HG03025 (cell line): ENCODE measurements at regions not wholly inside any gene's neighbourhood (a gene's known extent, or its start where the extent isn't known, plus 50 kb on each side); places are given as distances from the start of the nearest gene placed in this dataset.

Source experiments
- ATAC-seq: cut with Tn5 transposase; IDR thresholded peaks from one replicate; pipeline ENCODE4 v1.9.1; 2021; ENCODE audit warnings: mild to moderate bottlenecking, moderate library complexity; ENCODE audit not compliant: unreplicated experiment, low FRiP score

DNA sequence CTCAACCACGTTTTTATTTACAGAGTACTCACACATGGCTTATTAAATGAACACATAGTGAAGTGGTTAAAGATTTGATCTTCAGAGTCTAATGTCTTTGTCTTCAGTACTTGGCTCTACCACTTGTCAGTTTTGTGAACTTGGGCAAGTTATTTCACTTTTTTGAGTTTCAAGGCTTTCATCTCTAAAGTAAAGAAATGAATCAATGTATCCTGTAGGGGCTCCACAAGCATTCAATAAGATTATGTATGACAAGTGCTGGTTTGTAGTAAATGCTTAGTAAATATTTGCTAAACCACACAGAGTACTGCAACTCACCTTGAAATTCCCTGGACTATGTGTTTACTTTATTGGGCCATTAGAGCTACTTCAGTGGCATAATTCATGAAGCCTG, 446.0 kb upstream of the GOT2 start:
- ATAC-seq = no peak

DNA sequence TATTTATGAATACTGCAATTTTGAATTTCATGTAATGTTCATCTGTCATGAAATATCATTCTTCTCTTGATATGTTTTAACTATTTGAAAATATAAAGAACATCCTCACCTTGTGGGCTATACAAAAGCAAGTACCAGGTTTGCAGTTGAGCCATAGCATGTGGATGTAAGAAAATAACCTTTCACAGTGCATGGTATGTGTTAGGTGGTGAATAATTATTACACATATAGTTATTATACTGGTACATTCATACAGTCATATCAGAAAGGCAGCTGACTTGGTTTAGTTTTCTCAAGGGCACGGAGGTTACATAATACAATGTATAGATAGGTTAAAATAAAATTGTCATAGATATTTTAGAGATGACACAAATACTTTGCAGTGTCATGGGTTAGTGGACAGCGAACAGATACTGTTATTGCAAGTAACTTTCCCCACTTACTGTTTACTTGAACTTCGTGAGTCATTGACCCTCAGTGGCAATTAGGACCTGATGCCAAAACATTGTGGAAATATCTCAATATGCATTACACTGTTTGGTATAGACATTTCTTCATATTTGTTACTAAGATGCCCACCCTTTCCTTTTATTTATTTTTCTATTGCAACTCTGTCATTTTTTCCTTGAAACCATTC, 445.4 kb upstream of the GOT2 start:
- no peak for ATAC-seq

DNA sequence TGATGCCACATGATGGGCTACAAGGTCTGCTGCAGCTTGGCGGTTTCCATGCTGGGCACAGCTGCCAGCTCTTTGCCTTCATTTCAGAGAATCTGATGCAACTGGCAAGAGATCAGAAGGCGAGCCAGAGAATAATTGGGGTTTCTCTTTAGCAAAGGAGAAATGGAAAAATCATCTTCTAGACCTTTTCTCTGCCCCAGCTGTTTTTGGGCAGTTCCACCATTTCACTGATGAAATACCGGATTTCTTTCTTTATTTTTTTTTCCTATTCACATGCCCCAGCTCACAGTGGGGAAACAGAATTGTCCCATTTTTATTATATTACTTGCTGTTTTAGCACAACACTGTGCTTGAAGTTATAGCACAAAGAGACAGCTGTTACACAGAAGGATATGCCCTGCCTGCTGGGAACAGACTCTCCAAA, 439.3 kb upstream of the GOT2 start:
- no peak for ATAC-seq

DNA sequence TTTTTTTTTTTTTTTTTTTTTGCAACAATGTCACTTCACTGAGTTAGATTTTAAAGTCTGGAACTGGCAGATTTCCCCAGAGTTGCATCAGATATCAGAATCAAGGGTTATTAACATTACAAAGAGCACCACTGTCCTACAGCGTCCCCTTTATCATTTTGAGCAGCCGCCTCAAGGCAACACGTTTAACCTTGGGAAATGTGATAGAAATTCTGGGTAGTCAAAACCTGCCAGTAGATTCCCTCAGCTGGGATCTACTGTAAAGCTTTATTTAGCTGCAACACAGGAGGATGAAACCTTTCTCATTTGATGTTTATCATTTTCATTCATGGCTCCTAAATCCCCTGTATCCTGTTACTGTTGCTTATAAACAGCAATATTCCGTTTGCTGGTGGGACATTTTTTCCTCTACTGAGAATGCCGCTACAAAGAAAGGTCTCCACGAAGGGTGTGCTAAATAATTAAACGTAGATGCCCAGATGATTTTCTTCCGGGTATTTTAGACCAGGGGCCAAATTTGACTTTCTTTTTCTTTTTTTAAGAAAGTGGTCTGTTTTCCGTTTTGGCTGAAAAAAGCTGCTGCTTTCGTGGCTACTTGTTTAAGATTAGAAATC, 436.1 kb upstream of the GOT2 start:
- no peak for ATAC-seq

DNA sequence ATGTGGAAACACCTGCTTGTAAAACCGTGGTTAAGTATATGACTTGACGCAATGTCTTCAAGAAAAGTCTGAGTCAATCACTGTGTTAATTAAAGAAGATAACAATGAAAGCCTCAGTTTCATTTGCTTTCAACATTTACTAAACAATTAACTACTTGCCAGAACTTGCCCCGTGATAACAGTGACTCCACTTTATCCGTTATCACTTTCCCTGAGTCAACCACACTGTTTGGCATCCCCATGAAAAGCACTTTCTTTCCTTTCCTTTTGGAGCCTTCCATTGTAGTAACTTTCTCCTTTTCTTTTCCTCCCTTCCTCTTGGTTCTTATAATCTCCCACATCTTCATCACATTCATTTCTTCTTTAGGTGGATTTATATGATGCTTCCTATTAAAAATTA, 435.1 kb upstream of the GOT2 start:
- ATAC-seq = no peak

DNA sequence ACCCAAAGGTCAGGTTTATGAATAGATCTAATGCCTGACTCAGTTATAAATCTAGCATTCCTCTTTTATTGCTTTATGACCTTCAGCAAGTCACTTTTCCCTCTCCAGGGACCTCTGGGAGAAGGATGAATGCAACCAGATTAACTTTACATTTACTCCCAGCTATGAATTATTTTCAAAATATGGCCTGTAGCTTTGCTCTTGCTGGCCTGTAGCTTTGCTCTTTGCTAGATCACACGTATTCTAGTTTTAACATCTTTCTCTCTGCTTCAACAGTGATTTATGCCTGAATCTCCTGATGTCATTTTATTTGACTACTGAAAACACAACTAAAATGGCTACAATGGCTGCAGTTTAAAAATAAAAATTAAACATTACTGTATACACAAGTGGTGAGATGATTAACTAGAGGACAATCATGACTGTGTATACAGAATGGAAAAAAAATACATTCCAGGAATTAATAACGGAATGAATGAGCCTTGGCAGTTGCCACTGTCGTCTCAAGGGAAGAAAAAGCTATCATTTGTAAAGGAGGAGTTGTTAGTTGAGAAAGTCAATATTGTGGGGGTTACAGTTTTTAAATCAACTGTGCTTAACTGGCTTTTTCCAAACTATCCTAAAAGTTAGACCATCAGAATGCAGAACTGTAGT, 434.5 kb upstream of the GOT2 start:
- no peak for ATAC-seq

DNA sequence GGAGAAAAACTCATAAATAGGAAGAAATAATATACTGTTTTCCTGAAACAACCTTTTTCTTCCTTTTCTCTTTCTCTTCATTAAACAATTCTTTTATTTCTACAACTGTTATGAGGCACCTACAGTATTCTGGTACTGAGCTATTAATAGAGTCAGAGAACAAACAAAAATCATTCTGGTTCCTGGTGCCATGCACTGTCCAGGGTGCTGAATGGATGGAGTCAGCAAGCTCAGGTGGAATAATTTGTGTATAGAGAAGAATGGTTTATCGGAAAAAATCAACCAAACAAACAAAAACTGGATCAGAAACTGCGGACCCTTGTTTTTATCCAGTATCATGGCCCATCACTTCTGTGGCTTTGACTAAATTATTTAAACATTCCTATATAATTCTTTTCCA, 430.3 kb upstream of the GOT2 start:
- no peak for ATAC-seq

DNA sequence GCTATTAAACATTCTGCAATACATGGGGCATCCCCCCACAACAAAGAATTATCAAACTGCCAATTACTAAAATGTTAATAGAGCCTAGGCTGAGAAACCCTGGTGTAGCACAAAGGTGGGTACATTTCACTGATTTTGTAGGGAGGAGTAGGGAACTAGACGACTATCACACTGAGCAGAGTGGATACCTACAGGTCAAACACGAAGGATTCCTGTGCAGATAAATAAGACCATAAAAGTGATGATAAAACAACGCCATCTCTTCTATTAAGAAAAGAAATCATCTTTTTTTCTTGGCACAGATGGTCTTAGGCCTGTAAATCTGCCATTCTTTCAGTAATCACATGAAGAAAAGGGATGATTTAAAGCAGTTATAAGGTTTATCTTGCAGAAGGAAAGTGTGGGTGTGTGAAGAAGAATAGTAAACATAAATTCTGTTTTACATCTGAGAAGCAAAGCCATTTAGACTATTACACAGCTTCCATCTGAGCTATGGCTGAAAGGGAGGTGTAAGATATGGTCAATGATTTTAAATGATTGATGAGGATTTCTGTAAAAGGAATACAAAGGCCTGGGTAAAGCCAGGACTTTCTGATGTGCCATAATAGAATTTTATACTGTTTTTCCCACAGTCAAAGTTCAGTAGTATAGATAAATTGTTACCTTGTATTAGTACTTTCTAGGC, 429.4 kb upstream of the GOT2 start:
- no peak for ATAC-seq

DNA sequence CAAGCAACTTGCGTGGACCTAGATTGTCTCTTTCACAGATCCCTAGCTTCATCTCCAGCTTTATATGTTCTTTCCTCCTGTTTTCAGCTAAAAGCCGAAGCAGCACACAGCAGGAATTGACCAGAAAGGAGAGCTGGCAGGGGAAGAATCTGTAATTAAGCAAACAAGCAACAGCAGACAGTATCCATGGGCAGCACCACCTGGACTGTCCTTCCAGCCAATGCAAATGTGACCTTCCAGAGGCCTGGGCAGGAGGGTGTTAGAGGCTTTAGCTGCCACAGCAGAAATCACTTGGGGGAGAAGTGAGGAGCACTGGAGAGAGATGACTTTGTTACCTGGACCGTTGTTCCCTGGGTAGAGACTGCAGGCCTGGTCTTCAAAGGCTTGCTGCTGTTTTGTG, 427.6 kb upstream of the GOT2 start:
- no peak for ATAC-seq

DNA sequence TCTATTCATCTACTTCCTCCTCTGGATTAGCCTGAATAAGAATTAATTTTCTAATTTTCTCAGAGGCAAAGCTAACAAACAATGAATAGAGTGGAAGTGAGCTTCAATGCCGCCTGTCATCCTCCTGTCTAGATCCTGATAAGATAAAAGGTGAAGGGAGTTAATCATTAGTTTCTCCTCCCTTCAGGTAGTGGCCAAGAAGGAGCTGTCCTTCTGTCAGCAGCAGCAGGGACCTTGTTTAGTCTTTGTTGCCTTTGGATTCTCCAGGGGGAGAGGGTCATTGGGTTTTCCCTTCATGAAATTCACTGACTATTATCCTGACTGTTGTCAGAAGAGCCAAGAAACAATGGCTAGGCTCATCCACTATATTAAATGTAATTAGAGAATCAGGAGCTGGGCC, 420.2 kb upstream of the GOT2 start:
- ATAC-seq = no peak

DNA sequence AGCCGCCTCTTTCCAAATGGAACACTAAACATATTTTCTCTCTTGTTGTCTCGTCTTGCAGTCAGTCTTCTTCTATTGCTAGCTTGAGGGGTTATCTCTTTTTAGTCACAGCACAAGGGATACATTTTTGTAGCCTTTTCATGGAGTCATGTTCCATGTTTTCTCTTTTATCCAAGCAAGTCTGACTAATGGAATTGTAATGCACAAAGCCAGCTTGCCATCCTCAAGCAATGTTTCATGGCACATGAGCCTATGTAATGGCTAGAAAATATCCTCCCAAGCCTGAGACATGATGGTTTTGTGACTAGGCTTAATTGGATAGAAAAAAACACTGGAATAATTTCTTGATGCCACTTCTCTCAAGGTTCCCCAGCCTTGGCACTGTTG, 414.6 kb upstream of the GOT2 start:
- no peak for ATAC-seq

DNA sequence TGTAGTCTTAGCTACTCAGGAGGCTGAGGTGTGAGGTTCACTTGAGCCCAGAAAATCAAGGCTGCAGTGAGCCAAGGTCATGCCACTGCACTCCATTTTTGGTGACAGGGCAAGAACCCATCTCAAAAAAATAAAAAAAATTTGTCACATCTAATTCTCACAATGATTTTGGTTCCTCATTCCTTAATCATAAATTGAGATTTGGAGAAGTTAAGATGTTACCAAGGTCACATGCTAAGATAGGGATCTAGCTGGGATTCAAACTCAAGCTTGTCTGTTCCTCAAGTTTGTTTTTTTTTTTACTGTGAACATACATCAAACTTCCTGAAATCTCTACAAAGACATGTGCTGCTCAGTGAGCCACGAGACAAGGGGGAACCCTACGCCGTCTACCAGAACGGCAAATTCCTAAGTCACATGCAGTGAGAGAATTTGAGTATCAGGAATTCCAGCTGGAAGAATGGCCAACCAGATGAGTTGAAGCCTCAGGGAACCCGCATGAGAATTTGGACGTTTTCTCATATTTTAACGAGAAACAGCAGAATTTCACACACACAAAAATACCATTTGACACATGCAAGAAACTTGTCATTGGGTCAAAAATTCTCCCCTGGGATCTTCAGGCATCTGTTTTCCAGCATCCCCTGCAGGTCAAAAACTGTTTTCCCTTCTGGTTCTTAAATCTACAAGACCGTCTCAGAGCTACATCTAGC, 414.1 kb upstream of the GOT2 start:
- no peak for ATAC-seq

DNA sequence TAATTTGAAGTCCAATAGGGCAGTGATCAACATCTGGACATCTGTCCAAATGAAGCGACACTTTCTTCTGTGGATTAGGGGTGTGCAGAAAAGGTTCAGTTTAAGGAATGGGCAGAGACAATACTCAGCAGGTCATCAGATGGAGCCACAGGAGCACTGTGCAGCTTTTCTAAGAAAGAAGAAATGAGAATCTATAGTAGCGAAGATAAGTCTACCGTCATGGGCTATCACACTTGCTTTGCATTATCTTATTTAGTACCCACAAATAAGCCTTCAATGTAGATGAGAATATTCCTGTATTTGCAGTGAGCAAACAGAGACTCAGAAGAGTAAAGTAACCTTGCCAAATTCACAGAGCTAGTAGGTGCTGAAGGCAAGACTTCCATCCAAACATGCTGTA, 412.0 kb upstream of the GOT2 start:
- no peak for ATAC-seq

DNA sequence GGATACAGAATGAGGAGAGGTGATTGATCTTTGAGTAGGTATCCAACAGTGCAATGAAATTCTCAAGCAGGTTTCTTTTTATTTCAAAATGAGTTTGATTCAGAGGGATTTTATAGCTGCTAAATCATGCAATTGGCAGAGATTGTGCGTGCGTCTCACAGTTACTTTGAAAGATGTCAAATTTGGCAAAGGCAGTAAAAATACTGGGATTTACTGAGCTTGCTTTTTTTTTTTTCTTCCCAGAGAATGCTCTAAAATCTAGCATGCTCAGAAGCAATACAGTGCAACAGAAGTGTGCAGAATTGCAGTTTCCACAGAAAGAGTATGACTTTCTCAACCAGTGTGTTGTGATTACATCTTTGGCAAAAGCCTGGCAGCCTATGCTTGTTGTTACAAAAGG, 410.7 kb upstream of the GOT2 start:
- no peak for ATAC-seq

DNA sequence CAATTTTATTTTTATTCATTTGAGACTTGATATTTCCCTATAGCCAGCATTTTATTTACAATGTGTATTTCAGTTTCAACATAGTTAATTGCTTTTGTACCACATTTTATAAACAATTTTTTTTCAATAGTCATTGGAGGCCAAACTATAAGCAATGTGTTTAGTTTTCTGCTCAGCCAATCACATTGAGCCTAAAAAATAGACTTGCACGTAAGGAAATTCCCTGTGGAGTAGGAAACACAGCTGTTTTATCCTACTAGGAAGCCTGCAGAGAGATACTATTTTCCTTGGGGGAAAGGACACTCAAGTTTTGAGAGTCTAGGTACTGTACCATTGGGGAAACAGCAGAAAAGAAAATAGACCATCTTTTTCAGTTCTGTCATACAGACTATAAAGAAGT, 410.2 kb upstream of the GOT2 start:
- no peak for ATAC-seq

DNA sequence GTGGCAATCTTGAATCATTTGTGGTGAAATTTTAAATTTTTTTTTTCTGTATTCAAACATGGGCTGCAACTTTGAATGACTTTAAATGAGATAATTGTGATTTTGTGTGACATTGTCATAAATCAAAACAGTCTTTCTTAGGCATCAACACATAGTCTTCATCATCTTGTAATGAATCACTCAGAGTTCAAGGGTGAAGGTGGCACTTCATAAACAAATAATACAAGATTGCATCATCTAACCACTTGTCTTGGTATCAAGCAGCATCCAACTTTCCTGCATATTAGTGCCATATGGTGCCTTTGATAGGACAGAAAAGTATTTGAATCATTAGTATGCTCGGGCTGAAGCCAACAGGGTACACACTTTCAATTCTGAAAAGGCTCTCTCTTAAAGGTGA, 392.4 kb upstream of the GOT2 start:
- ATAC-seq = no peak

DNA sequence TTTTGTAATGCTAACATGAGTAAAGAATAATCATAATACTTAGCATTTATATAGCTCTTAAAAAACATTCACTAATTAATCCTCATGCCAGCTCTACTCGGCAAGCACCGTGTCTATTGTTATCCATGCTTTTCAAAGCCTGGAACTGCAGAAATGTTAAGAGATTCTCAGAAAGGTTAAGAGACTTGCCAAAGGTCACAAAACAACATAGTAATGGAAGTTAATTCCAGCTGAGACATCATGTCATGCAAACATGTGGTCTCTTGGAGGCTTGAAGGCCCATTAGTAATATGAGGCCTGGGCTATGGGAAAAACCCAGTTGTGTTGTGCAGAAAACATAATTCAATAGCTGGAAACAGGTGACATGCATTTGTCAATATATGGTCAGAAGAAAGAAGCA, 389.9 kb upstream of the GOT2 start:
- no peak for ATAC-seq

DNA sequence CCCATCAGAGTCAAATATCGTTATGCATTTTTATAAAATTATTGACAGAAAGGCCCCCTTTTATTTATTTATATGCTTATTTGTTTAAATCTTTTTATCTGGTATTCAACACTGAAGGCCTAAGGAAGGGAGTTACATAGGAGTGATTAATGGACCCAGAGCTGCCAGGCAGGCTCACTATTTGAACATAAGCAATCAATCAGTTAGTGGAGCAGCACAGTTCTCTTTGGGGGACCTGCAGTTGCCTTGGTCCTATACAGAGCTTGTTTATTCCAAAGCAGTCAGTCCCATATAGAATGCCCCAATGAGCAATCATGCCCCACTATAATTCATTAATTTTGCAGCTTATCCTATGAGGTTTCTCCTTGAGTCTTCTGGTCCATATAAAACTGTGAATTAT, 389.4 kb upstream of the GOT2 start:
- ATAC-seq = no peak

DNA sequence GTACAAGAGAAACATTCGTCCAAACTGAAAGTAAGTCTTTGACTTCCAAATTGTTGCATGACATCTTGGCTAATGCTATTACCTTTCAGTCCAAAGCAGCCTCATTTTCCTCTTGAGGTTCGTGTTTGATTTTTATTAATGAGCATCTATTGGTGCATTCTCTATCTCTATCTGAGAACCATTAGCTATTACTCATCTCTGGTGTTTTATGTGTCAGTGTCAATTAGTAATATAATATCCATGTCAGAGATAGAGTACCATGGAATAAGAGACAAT, 388.1 kb upstream of the GOT2 start:
- no peak for ATAC-seq

DNA sequence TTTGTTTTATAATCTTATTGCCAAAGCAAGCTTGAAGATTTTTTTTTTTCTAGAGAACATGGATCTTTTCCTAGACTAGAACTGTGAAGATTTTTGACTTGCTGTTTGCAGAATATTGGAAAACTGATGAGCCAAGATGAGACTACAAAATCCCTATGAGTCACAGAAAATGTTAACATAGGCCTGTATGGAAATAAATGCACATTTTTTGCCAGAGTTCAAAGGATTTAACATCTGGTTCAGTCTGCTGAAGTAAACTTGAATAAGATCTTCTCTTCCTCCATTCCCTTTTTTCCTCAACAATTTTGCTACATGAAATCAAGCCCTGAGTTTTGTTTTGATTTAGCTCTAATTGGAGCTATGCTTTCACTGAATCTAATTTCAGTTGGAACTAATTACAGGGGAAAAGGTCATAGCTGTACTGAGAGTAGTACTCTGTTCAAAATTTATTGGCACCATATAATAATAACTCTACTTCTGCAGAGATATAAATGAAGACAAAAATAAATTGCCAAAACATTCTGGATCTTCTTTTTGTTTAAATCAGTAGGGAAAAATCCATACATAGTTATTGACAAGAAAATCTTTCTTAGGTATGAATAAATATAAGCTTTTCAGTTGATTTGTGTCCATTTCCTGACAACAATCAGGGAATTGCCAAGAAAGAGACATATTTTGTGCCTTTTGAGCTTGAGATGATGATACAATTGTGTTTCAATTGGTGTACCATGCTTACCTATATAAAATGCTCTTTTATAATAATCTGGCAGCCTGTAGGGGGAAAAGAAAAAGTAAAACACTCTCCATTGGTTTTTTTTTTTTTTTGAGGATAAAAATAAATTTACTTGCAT, 387.5 kb upstream of the GOT2 start:
- no peak for ATAC-seq
